ENCODE measurements at regions not wholly inside any gene's neighbourhood (a gene's known extent, or its start where the extent isn't known, plus 50 kb on each side); places are given as distances from the start of the nearest gene placed in this dataset.

DNA sequence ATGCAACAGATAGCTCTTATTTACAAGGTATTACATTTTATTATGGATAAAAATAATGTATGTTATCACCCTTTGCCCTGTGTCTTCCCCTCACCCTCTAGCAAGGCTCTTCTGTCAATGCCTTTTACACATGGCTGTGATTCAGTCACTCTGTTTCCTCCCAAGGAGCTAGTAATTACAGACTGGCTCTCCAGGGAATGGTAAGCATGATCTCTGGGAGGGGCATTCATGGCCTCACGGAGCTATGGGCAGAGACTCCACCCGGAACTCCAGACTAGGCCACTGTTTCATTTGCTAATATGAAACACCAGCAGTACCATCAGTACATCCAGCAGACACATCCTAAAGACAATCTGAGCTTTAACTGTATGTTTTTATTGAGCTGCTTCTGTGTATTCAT, 410.9 kb upstream of the CYRIA start:
- TF ChIP-seq CTCF (IDR thresholded peaks at IDR 0.05) = no peak
- no peak for TF ChIP-seq POLR2AphosphoS5 (IDR thresholded peaks at IDR 0.05)
